Suprapubic skin (tissue), 4 donors: ENCODE measurements at regions not wholly inside any gene's neighbourhood (a gene's known extent, or its start where the extent isn't known, plus 50 kb on each side); places are given as distances from the start of the nearest gene placed in this dataset.
"Not testable (repeated sequence)": the region's sequence is repeated elsewhere in the genome, so short reads cannot be mapped to it uniquely, and the experiment has no call there.

ENCODE experiments used
- DNase-seq, 2 donors: peaks; one replicate each; pipeline ENCODE4 v3.0.0-alpha.2; 2019; ENCODE audit warnings: low spot score in 2 of 2
- H3K27ac ChIP-seq: fragments of 200-600 bp; sonication (generic); one replicate; pipeline ENCODE4 v1.5.1; 2019
- H3K27me3 ChIP-seq: fragments of 200-600 bp; sonication (generic); one replicate; pipeline ENCODE4 v1.5.1; 2019
- H3K36me3 ChIP-seq: fragments of 200-600 bp; sonication (generic); one replicate; pipeline ENCODE4 v1.5.1; 2019
- H3K4me1 ChIP-seq: fragments of 200-600 bp; sonication (generic); one replicate; pipeline ENCODE4 v1.5.1; 2019
- H3K4me3 ChIP-seq: fragments of 200-600 bp; sonication (generic); one replicate; pipeline ENCODE4 v1.5.1; 2019; ENCODE audit warnings: mild to moderate bottlenecking
- H3K9me3 ChIP-seq: fragments of 200-600 bp; sonication (generic); one replicate; pipeline ENCODE4 v1.5.1; 2019
- EP300 ChIP-seq: sonication (generic); formaldehyde crosslinking; IDR thresholded peaks from one replicate; pipeline ENCODE4 v1.6.1; 2017; ENCODE audit warnings: antibody characterized with exemption
- POLR2A ChIP-seq, 2 donors: fragments of 450-650 bp; IDR thresholded peaks; one replicate each; pipeline ENCODE4 v1.6.1; 2017; ENCODE audit warnings: antibody characterized with exemption in 2 of 2, mild to moderate bottlenecking in 2 of 2, moderate library complexity in 2 of 2
- POLR2AphosphoS5 ChIP-seq, 3 donors: sonication (generic); formaldehyde crosslinking; IDR thresholded peaks; one replicate each; pipeline ENCODE4 v1.6.1; 2017; ENCODE audit warnings: antibody characterized with exemption in 3 of 3
- WGBS: methylation state at CpG from one replicate; pipeline ENCODE4 v1.1.5; 2018; 5-methylcytosine and 5-hydroxymethylcytosine counted together
- TF ChIP-seq, protein P1 (sequence below), 2 donors: fragments of 200-600 bp in 1 of 2; fragments of 450-650 bp in 1 of 2; sonication (generic) in 1 of 2; IDR thresholded peaks; one replicate each; pipeline ENCODE4 v1.5.1; 2016 to 2019; ENCODE audit warnings: antibody characterized with exemption in 2 of 2, mild to moderate bottlenecking in 1 of 2, moderate library complexity in 1 of 2

DNA sequence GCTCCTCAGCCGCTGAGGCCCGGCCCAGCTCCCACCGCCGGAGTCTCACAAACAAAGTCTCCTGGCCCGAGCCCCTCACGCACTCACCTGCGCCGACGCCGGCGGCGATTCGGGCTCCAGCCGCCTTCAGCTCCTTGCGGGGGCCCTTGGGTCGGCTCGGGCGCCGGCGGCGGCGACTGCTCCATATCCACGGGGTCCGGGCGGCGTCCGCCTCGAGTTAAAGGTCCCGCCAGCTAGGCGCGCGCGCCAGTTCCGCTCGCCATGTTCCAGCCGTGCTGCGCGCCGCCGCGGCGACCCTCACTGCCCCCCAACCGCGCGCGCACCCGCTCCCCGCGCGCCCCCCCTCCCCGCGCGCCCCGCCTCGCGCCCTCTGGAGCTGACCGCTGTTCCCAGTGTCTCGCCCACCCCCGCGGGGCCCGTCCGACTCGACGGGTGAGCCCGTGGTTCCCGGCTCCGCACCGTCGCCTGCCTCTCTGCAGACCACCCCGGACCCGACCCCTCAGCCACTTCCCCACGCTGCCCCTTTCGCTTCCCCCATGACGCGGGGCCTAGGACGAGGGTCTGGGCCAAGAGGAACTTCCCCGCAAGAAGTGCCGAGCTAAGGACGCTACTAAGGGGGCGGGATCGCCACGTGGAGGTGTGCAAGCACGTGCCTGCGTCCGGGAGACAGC lies 396.1 kb downstream of the ZNF33B start:
- Histone ChIP-seq H3K27ac (no peak overlapping the region), H3K36me3 (no peaks in the 10 kb centered on the region), H3K9me3 (no peaks in the 10 kb centered on the region), H3K4me3 (no peak overlapping the region), H3K27me3 (peaks cover 11% of the 10 kb centered on the region), H3K4me1 (no peaks in the 10 kb centered on the region)
- DNase-seq: no peak
- WGBS: 23% methylated on average over 21 of the region's 85 CpGs
- TF ChIP-seq POLR2A (IDR thresholded peaks at IDR 0.05) (no peak), EP300 (no peak), POLR2AphosphoS5 (IDR thresholded peaks at IDR 0.05) (no peak)
- TF ChIP-seq, protein P1, sequence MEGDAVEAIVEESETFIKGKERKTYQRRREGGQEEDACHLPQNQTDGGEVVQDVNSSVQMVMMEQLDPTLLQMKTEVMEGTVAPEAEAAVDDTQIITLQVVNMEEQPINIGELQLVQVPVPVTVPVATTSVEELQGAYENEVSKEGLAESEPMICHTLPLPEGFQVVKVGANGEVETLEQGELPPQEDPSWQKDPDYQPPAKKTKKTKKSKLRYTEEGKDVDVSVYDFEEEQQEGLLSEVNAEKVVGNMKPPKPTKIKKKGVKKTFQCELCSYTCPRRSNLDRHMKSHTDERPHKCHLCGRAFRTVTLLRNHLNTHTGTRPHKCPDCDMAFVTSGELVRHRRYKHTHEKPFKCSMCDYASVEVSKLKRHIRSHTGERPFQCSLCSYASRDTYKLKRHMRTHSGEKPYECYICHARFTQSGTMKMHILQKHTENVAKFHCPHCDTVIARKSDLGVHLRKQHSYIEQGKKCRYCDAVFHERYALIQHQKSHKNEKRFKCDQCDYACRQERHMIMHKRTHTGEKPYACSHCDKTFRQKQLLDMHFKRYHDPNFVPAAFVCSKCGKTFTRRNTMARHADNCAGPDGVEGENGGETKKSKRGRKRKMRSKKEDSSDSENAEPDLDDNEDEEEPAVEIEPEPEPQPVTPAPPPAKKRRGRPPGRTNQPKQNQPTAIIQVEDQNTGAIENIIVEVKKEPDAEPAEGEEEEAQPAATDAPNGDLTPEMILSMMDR (IDR thresholded peaks at IDR 0.05): no peak

DNA sequence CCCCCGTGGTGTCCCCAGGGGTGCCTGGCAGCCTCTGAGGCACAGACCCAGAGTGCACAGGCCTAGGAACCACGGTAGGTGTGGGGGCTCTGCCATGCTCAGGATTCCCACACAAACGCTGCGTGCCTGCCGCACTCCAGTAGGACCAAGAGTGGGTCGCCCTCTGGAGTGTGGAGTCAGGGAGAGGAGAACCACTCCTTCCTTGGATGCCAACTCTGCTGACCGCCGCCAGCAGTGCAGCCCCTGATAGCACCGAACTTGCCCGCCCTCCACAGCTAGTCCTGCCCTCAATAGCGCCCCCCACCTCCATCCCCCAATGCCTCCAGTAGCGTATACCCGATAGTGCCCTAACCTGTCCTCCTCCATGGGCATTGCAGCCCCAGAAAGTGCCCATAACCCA lies 402.0 kb downstream of the ZNF33B start:
- not testable (repeated sequence) for H3K36me3 ChIP-seq, H3K27ac ChIP-seq, H3K9me3 ChIP-seq, DNase-seq, H3K4me3 ChIP-seq, H3K27me3 ChIP-seq, H3K4me1 ChIP-seq
- 82% methylated on average over 2 of the region's 13 CpGs for WGBS

DNA sequence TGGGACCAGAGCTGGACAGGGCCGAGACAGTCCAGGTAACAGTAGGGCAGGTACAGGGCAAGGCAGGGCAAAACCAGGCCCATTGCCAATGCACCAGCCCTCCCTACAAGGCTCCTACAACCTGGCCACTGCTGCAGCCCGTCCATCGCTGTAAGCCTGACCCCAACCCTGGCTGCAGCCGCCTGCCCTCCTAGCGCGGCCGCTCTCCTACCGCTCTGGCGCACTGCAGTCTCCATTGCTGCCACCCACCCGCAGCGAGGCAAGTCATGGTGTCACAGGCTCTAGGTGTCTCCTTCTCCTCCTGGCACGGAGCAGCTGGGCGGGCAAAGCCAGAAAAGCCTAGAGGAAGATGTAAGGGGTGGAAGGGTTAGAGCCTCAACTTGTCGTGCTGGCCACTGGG lies 402.6 kb downstream of the ZNF33B start:
- H3K27ac ChIP-seq, H3K9me3 ChIP-seq, H3K4me3 ChIP-seq, H3K36me3 ChIP-seq, H3K27me3 ChIP-seq, DNase-seq, H3K4me1 ChIP-seq: not testable (repeated sequence)
- WGBS: 94% methylated on average over 12 of the region's 14 CpGs

DNA sequence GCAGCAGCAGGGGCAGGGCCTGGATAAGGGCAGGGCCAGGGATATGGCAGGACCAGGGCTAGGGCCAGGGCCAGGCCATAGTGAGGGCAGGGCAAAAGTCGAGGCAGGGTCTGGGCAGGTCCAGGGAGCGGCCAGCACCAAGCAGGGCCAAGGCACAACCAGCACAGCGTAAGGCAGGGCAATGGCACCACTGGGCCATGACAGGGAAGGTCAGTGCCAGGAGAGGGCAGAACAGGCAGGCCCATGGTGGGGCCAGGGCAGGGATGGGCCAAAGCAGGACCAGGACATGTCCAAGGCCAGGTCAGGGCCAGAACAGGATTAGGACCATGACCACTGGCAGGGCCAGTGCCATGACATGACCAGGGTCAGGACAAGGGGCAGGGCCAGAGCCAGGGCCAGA lies 403.1 kb downstream of the ZNF33B start:
- not testable (repeated sequence) for H3K4me3 ChIP-seq, H3K36me3 ChIP-seq, H3K9me3 ChIP-seq, H3K4me1 ChIP-seq, H3K27me3 ChIP-seq, DNase-seq, H3K27ac ChIP-seq
- 67% methylated on average over 1 of the region's 3 CpGs for whole genome bisulfite sequencing

GRCh38 chr10:42234506-42234905 lies 403.9 kb downstream of the ZNF33B start:
- not testable (repeated sequence) for H3K4me1 ChIP-seq, H3K27me3 ChIP-seq, DNase-seq, H3K4me3 ChIP-seq, H3K27ac ChIP-seq, H3K9me3 ChIP-seq, H3K36me3 ChIP-seq
- WGBS: 62% methylated on average over 2 of the region's 5 CpGs

DNA sequence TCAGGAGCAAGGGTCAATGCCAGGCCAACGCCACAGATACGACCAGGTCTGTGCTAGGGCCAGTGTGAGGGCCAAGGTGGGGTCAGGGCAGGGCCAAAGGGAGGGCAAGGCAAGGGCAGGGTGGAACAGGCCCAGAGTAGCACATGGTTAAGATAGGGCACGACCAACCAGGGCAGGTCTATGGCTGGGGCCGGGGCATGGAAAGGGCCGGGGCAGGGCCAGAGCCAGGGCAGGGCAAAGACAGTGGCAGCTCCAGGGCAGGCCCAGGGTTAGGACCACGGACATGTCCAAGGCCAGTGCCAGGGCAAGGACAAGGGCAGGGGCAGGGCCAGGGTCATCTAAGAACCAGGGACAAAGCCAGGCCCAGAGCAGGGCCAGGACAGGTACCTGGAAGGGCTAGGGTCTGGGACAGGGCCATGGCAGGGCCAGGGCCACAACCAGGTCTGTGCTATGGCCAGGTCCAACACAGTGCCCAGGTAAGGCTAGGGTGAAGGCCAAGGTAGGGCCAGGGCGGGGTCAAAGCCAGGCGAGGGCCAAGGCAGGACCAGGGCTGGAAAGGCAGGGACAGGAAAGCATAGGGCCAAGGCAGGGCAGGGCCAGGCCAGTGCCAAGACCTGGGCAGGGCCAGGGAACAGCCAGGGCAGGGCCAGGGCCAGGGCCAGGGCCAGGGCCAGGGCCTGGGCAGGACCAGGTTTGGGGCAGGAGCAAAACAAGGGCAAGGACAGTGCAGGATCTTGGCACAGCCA lies 404.7 kb downstream of the ZNF33B start:
- not testable (repeated sequence) for H3K36me3 ChIP-seq, H3K4me3 ChIP-seq, H3K4me1 ChIP-seq, H3K27me3 ChIP-seq, DNase-seq, H3K9me3 ChIP-seq, H3K27ac ChIP-seq
- WGBS: 94% methylated on average over 8 of the region's 8 CpGs

- H3K4me1 ChIP-seq, H3K27ac ChIP-seq, H3K36me3 ChIP-seq, H3K4me3 ChIP-seq, H3K9me3 ChIP-seq, H3K27me3 ChIP-seq, DNase-seq: not testable (repeated sequence)
- WGBS: no CpG with 5 or more reads among the region's 1 CpG
These were observed 405.4 kb downstream of the ZNF33B start for GRCh38 chr10:42232955-42233354.

DNA sequence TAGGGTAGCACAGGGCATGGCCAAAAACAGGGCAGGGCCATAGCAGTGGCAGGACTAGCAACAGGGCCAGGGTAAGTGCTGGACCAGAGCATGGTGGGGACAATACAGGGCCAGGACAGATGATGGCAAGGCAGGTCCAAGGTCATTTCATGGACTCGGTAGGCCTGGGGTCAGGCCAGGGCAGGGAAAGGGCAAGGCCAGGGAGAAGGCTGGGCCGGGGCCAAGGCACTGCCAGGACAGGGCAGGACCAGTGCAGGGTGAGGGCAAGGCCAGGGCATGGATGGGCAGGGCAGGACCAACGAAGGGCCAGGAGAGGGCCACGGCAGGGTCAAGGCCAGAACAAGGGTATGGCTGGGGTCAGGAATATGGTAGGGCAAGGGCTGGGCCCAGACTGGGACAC lies 407.6 kb downstream of the ZNF33B start:
- not testable (repeated sequence) for H3K36me3 ChIP-seq, H3K27ac ChIP-seq, DNase-seq, H3K4me1 ChIP-seq, H3K4me3 ChIP-seq, H3K27me3 ChIP-seq, H3K9me3 ChIP-seq
- WGBS: 68% methylated on average over 4 of the region's 4 CpGs

GRCh38 chr10:42230115-42230514 lies 408.3 kb downstream of the ZNF33B start:
- not testable (repeated sequence) for H3K27ac ChIP-seq, DNase-seq, H3K4me3 ChIP-seq, H3K36me3 ChIP-seq, H3K27me3 ChIP-seq, H3K4me1 ChIP-seq, H3K9me3 ChIP-seq
- 75% methylated on average over 2 of the region's 2 CpGs for WGBS

DNA sequence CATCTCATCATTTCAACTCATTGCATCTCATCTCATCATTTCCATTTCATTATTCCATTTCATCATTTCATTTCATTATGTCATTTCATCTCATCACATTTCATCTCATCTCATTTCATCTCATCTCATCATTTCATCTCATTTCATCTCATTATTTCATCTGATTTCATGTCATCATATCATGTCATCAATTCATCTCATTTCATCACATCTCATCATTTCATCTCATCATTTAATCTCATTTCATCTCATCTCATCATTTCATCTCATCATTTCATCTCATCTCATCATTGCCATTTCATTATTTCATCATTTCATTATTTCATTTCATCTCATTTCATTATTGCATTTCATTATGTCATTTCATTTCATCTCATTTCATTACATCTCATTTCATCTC lies 410.5 kb downstream of the ZNF33B start:
- H3K9me3 ChIP-seq, H3K27me3 ChIP-seq, H3K36me3 ChIP-seq, H3K27ac ChIP-seq, H3K4me1 ChIP-seq, DNase-seq, H3K4me3 ChIP-seq: not testable (repeated sequence)

DNA sequence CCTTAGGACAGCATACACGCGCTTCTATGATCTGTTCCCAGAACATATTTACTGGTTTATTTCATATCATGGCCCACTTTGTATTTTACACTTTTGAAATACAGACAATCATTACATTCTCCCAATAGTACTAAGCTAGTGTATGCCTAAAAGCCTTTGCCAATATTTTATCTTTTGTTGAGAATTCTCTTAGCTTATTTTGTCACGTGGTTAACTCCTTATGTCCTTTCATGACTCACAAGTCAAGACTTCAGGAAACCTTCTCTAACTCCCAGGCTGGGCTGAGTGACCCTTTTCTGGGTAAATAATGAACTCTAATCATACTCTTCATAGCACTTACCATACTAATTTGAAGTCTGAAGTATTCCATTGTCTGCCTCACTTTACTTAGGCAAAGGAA lies 444.8 kb downstream of the ZNF33B start:
- DNase-seq, H3K4me1 ChIP-seq, H3K9me3 ChIP-seq, H3K36me3 ChIP-seq, H3K4me3 ChIP-seq, H3K27ac ChIP-seq, H3K27me3 ChIP-seq: not testable (repeated sequence)
- 57% methylated on average over 3 of the region's 3 CpGs for WGBS
